Parathyroid adenoma (tissue), 2 donors: ENCODE measurements at regions not wholly inside any gene's neighbourhood (a gene's known extent, or its start where the extent isn't known, plus 50 kb on each side); places are given as distances from the start of the nearest gene placed in this dataset.

ENCODE experiments used
- H2AFZ ChIP-seq: fragments of 300-600 bp; sonication (generic); one replicate; pipeline ENCODE4 v1.7.0; 2017; ENCODE audit warnings: antibody characterized with exemption, mild to moderate bottlenecking
- H3K27ac ChIP-seq: fragments of 300-600 bp; sonication (generic); one replicate; pipeline ENCODE4 v1.7.0; 2017
- H3K27me3 ChIP-seq: fragments of 300-600 bp; sonication (generic); one replicate; pipeline ENCODE4 v1.7.0; 2017; ENCODE audit warnings: low read length; ENCODE audit not compliant: control insufficient read depth, insufficient read depth
- H3K36me3 ChIP-seq: fragments of 300-600 bp; sonication (generic); one replicate; pipeline ENCODE4 v1.7.0; 2017; ENCODE audit warnings: low read length; ENCODE audit not compliant: control insufficient read depth, insufficient read depth
- H3K4me1 ChIP-seq: fragments of 300-600 bp; sonication (generic); one replicate; pipeline ENCODE4 v1.7.0; 2017; ENCODE audit warnings: control low read depth
- H3K4me2 ChIP-seq: fragments of 300-600 bp; sonication (generic); one replicate; pipeline ENCODE4 v1.7.0; 2017; ENCODE audit warnings: low read length
- H3K4me3 ChIP-seq: fragments of 300-600 bp; sonication (generic); one replicate; pipeline ENCODE4 v1.7.0; 2017; ENCODE audit warnings: low read depth, low read length
- H3K79me2 ChIP-seq: fragments of 300-600 bp; sonication (generic); one replicate; pipeline ENCODE4 v1.7.0; 2017; ENCODE audit warnings: control low read depth
- H3K9ac ChIP-seq: fragments of 300-600 bp; sonication (generic); one replicate; pipeline ENCODE4 v1.7.0; 2017; ENCODE audit warnings: mild to moderate bottlenecking
- H3K9me3 ChIP-seq: fragments of 300-600 bp; sonication (generic); one replicate; pipeline ENCODE4 v1.7.0; 2017; ENCODE audit warnings: low read length; ENCODE audit not compliant: control insufficient read depth
- TF ChIP-seq, protein P1 (sequence below): fragments of 300-600 bp; sonication (generic); IDR thresholded peaks from one replicate; pipeline ENCODE4 v1.7.0; 2017; ENCODE audit warnings: antibody characterized with exemption, mild to moderate bottlenecking
- donor health status: primary hyperparathyroidism.

DNA sequence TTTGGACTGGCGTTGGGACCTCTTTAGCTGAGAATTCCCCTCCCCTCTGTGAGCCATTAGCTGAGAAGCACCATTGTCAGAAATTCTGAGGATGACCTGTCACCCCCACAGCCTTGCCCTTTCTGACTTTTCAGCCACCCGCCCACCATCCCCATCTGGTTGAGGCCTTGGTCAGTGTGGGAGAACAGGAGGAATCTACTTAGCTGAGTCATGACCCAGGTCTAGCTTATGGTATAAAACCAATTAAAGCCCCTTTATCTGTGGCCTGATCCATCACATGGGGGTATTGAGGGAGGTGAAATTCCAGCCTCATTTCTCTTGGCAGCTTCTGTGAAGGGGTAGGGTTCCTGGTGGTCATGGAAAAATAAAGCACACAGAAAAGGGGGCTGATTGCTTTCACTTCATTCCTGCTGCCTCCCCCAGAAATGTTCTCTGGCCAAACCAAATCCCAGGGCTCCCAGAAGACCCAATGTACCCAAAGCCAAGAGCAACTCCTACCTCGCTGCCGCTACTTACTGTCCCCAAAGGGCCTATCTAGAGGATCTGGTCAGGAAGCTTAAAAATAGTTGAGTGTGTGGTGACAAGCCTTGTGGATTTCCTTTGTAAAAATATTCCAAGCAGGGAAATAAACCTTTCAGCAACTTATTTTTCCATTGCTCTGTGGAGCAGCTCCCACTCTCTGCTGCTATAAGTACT lies 174.8 kb upstream of the TNC start:
- Histone ChIP-seq H3K4me2 (no peak overlapping the region), H3K4me3 (no peak overlapping the region), H3K27me3 (no peaks in the 10 kb centered on the region), H3K27ac (no peak overlapping the region), H3K79me2 (no peaks in the 10 kb centered on the region), H2AFZ (no peak overlapping the region), H3K36me3 (no peaks in the 10 kb centered on the region), H3K9me3 (no peaks in the 10 kb centered on the region), H3K4me1 (no peaks in the 10 kb centered on the region), H3K9ac (no peak overlapping the region)
- TF ChIP-seq, protein P1, sequence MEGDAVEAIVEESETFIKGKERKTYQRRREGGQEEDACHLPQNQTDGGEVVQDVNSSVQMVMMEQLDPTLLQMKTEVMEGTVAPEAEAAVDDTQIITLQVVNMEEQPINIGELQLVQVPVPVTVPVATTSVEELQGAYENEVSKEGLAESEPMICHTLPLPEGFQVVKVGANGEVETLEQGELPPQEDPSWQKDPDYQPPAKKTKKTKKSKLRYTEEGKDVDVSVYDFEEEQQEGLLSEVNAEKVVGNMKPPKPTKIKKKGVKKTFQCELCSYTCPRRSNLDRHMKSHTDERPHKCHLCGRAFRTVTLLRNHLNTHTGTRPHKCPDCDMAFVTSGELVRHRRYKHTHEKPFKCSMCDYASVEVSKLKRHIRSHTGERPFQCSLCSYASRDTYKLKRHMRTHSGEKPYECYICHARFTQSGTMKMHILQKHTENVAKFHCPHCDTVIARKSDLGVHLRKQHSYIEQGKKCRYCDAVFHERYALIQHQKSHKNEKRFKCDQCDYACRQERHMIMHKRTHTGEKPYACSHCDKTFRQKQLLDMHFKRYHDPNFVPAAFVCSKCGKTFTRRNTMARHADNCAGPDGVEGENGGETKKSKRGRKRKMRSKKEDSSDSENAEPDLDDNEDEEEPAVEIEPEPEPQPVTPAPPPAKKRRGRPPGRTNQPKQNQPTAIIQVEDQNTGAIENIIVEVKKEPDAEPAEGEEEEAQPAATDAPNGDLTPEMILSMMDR, result no peak

DNA sequence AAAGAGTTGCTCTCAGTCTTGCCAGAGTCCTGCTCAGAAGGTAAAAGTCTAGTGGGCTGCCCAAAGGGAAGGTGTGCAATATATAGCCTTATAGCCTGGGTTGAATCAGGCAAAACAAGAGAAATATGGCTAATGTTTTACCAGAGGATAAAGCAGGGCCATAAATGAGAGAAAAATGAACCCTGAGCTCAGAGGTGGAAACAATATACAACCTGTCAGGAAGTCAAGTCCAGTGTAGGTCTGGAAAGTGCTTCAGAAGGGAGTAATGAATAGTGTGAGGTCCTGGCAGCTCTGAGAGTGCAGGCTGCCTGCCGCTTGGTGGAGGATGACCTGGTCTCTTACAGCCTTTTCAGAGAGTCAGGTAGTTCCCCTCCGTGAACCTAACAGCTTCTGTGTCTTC lies 177.8 kb upstream of the TNC start:
- H3K9me3 ChIP-seq, result no peaks in the 10 kb centered on the region
- H3K4me3 ChIP-seq, result no peak overlapping the region
- H3K79me2 ChIP-seq, result no peaks in the 10 kb centered on the region
- H3K36me3 ChIP-seq, result no peaks in the 10 kb centered on the region
- H3K9ac ChIP-seq, result no peak overlapping the region
- no peak overlapping the region for H3K4me2 ChIP-seq
- H3K27ac ChIP-seq, result no peak overlapping the region
- no peak overlapping the region for H2AFZ ChIP-seq
- TF ChIP-seq, protein P1, result no peak
- no peaks in the 10 kb centered on the region for H3K4me1 ChIP-seq
- no peaks in the 10 kb centered on the region for H3K27me3 ChIP-seq

DNA sequence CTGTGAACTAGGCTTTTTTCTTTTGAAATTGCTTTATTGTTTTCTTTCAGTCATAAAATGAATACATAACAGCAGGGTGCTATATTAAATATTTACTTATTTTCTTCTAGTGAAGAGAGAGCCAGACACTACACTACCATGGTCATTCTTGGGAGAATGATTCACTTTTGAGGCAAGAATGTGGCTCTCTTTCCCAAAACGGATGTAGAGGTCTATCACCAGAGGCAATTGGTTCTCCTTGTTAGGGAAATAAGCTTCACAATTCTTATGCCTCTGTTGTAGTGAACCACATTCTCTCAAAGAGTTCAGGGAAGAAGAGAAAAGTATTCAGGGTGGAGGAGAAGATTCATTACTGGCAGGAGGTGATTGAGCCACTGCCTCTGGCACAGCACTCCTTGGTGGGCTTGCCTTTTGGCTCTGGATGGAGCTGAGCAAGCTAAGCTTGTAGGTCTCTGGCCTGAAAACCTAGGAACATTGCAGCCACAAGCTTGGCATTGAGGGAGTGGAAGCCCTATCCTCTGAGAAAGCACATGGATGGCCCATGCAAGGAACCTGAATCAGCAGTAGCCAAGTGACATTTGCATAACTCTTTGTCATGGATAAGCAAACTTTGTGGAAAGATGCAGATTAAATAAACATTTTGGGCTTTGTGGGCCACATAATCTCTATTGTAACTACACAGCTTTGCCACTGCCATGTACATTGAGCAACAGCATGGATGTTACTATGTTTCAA lies 179.0 kb upstream of the TNC start:
- H3K9ac ChIP-seq, result no peak overlapping the region
- no peak overlapping the region for H3K4me3 ChIP-seq
- H3K27me3 ChIP-seq, result no peaks in the 10 kb centered on the region
- no peaks in the 10 kb centered on the region for H3K79me2 ChIP-seq
- H3K27ac ChIP-seq, result no peak overlapping the region
- no peaks in the 10 kb centered on the region for H3K4me1 ChIP-seq
- no peaks in the 10 kb centered on the region for H3K9me3 ChIP-seq
- no peaks in the 10 kb centered on the region for H3K36me3 ChIP-seq
- no peak overlapping the region for H2AFZ ChIP-seq
- TF ChIP-seq, protein P1, result no peak
- no peak overlapping the region for H3K4me2 ChIP-seq

DNA sequence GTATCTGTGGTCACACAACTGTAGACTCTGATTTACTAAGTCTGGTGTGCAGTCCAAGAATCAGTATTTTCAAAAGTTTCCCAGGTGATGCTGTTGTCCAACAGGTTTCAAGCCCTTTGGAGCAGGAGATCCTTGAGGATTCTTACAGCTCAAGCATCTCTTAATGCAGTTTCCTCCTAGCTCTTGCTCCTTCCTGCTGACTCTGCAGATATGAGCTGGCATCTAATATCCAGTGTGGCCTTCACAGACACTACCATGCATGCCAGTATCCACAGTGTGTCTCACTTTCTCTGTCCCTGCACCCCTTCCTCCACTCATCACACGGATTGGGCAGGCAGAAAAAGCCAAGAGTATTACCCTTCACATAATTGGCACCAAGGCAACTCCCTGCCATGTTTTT lies 182.2 kb upstream of the TNC start:
- Histone ChIP-seq H3K4me1 (no peaks in the 10 kb centered on the region), H3K36me3 (no peaks in the 10 kb centered on the region), H3K79me2 (no peaks in the 10 kb centered on the region), H3K27ac (no peak overlapping the region), H2AFZ (no peak overlapping the region), H3K9me3 (no peaks in the 10 kb centered on the region), H3K4me2 (no peak overlapping the region), H3K4me3 (no peak overlapping the region), H3K9ac (no peak overlapping the region), H3K27me3 (no peaks in the 10 kb centered on the region)
- TF ChIP-seq, protein P1, result no peak
